Glutamatergic neuron (in vitro differentiated cells): ENCODE measurements at regions not wholly inside any gene's neighbourhood (a gene's known extent, or its start where the extent isn't known, plus 50 kb on each side); places are given as distances from the start of the nearest gene placed in this dataset.

ENCODE experiments used
- DNase-seq: peaks from one replicate; pipeline ENCODE4 v3.0.0; 2022
- H3K27ac Mint-ChIP-seq: one replicate; pipeline ENCODE4 v1.8.0; 2020; ENCODE audit warnings: mild to moderate bottlenecking, mixed read lengths, inconsistent platforms; ENCODE audit not compliant: unreplicated experiment
- H3K27me3 Mint-ChIP-seq: one replicate; pipeline ENCODE4 v1.8.0; 2020; ENCODE audit warnings: mild to moderate bottlenecking, moderate library complexity, mixed read lengths, inconsistent platforms; ENCODE audit not compliant: unreplicated experiment
- H3K36me3 Mint-ChIP-seq: one replicate; pipeline ENCODE4 v1.8.0; 2020; ENCODE audit warnings: mild to moderate bottlenecking, mixed read lengths, inconsistent platforms; ENCODE audit not compliant: unreplicated experiment
- H3K4me1 Mint-ChIP-seq: one replicate; pipeline ENCODE4 v1.8.0; 2020; ENCODE audit warnings: mild to moderate bottlenecking, low read depth, mixed read lengths, inconsistent platforms; ENCODE audit not compliant: unreplicated experiment
- H3K4me3 Mint-ChIP-seq: one replicate; pipeline ENCODE4 v1.8.0; 2020; ENCODE audit warnings: mild to moderate bottlenecking, mixed read lengths, inconsistent platforms; ENCODE audit not compliant: unreplicated experiment
- H3K9me3 Mint-ChIP-seq: one replicate; pipeline ENCODE4 v1.8.0; 2020; ENCODE audit warnings: mild to moderate bottlenecking, moderate library complexity, mixed read lengths, inconsistent platforms; ENCODE audit not compliant: unreplicated experiment
- TF ChIP-seq, protein P1 (sequence below): fragments of 200-600 bp; sonication (generic); IDR thresholded peaks from one replicate; pipeline ENCODE4 v1.5.0; 2021; ENCODE audit not compliant: partially characterized antibody, unreplicated experiment

DNA sequence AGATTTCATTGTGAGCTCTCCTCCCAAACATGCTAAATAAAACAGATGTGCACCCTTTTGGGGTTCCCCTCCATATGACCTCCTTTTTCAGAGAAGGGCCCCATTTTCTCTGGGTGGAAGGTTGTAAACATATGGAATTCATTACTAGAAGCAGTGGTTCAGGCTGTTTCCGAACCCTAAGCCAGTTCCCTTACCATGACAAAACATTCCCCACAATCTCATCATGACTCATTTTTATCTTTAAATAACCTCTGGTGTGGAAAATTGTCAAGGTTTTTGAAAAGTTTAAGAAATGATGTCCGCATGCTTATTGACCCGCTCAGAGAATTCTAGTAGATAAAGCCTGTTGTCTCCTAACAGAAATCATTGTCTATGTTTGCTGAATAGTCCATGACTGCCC, 127.3 kb upstream of the PIK3R1 start:
- H3K27ac Mint-ChIP-seq = no peak overlapping the region
- H3K9me3 Mint-ChIP-seq = no peaks in the 10 kb centered on the region
- H3K4me1 Mint-ChIP-seq = no peaks in the 10 kb centered on the region
- no peak overlapping the region for H3K4me3 Mint-ChIP-seq
- no peaks in the 10 kb centered on the region for H3K27me3 Mint-ChIP-seq
- H3K36me3 Mint-ChIP-seq = no peaks in the 10 kb centered on the region
- DNase-seq = no peak
- TF ChIP-seq, protein P1, sequence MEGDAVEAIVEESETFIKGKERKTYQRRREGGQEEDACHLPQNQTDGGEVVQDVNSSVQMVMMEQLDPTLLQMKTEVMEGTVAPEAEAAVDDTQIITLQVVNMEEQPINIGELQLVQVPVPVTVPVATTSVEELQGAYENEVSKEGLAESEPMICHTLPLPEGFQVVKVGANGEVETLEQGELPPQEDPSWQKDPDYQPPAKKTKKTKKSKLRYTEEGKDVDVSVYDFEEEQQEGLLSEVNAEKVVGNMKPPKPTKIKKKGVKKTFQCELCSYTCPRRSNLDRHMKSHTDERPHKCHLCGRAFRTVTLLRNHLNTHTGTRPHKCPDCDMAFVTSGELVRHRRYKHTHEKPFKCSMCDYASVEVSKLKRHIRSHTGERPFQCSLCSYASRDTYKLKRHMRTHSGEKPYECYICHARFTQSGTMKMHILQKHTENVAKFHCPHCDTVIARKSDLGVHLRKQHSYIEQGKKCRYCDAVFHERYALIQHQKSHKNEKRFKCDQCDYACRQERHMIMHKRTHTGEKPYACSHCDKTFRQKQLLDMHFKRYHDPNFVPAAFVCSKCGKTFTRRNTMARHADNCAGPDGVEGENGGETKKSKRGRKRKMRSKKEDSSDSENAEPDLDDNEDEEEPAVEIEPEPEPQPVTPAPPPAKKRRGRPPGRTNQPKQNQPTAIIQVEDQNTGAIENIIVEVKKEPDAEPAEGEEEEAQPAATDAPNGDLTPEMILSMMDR = no peak

DNA sequence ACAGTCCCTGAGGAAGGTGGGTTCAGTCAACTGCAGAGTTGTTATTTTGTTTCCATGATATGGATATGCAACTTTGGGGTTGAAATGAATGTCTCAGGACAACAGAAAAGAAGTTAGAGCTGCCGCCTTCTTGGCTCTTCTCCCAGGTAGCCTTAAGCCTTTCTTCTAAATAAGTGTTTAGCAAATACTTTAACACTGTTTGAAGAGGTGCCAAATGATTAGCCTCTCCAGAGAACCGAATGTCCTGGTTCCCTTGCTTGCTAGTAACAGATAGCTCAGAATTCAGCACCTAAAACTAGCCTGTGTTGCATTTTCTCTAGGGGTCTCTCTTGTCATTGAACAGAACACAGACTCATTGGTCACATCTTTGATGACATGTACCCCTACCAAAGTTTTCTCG, 127.7 kb upstream of the PIK3R1 start:
- Mint-ChIP-seq H3K36me3 (no peaks in the 10 kb centered on the region), H3K27ac (no peak overlapping the region), H3K4me3 (no peak overlapping the region), H3K4me1 (no peaks in the 10 kb centered on the region), H3K27me3 (no peaks in the 10 kb centered on the region), H3K9me3 (no peaks in the 10 kb centered on the region)
- no peak for DNase-seq
- TF ChIP-seq, protein P1 = no peak

GRCh38 chr5:68086857-68087256, 128.7 kb upstream of the PIK3R1 start:
- DNase-seq = no peak
- Mint-ChIP-seq H3K36me3 (no peaks in the 10 kb centered on the region), H3K4me3 (no peak overlapping the region), H3K27ac (no peak overlapping the region), H3K27me3 (no peaks in the 10 kb centered on the region), H3K4me1 (no peaks in the 10 kb centered on the region), H3K9me3 (no peaks in the 10 kb centered on the region)
- TF ChIP-seq, protein P1 = no peak

- Mint-ChIP-seq H3K4me3 (no peak overlapping the region), H3K9me3 (no peaks in the 10 kb centered on the region), H3K27me3 (no peaks in the 10 kb centered on the region), H3K36me3 (no peaks in the 10 kb centered on the region), H3K4me1 (no peaks in the 10 kb centered on the region), H3K27ac (no peak overlapping the region)
- DNase-seq = no peak
- TF ChIP-seq, protein P1 = no peak
Observed at GRCh38 chr5:68086439-68086838, 129.1 kb upstream of the PIK3R1 start.

DNA sequence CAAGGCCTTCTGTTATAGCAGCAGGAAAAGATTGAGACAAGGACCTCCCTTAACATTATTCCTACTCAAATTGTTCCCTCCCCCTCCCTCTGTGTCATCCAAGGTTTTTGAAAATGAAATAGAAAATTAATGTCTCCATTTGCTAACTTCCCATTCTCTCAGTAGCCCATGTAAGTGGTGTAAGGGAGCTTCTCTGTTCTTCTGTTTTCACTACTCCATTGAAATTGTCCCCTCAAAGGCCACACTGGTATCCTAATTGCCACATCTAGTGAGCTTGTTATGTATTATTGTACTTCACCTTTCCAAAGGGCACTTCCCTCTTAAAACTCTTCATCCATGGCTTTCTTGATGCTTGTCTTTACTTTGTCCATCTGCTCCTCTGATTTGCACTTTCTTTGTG, 131.2 kb upstream of the PIK3R1 start:
- no peak for DNase-seq
- Mint-ChIP-seq H3K27ac (no peak overlapping the region), H3K36me3 (no peaks in the 10 kb centered on the region), H3K4me1 (no peaks in the 10 kb centered on the region), H3K9me3 (no peaks in the 10 kb centered on the region), H3K4me3 (no peak overlapping the region), H3K27me3 (no peaks in the 10 kb centered on the region)
- TF ChIP-seq, protein P1 = no peak
